Panc1 (cell line): ENCODE measurements at regions not wholly inside any gene's neighbourhood (a gene's known extent, or its start where the extent isn't known, plus 50 kb on each side); places are given as distances from the start of the nearest gene placed in this dataset.

Source experiments
- ATAC-seq: fragments of 200-7000 bp; cut with Tn5 transposase; 2 replicates; pipeline ENCODE4 v1.9.1; 2020; ENCODE audit warnings: mild to moderate bottlenecking, moderate library complexity
- BruUV-seq: library from RNA; stranded (reverse); fragments of 400-500 nt; replicated peaks from 2 replicates; lab custom pipeline; 2021; lab: Mats Ljungman, UMichigan
- CTCF ChIA-PET: fragments of 300-600 bp; sonication (Branson Sonifier 250); formaldehyde crosslinking; loops from one replicate; lab custom pipeline; 2022; ENCODE audit warnings: antibody characterized with exemption; lab: Charles Lee
- POLR2A ChIA-PET: fragments of 300-600 bp; sonication (Branson Sonifier 250); formaldehyde crosslinking; loops from one replicate; lab custom pipeline; 2022; ENCODE audit warnings: antibody characterized with exemption; lab: Charles Lee
- DNase-seq: peaks from one replicate; pipeline ENCODE4 v3.0.0-alpha.2; 2010; ENCODE audit warnings: low read depth, low spot score
- H3K27ac ChIP-seq: 2 replicates; pipeline ENCODE4 v1.5.1; 2011; ENCODE audit warnings: mild to moderate bottlenecking, low read length, inconsistent platforms
- H3K27me3 ChIP-seq: fragments of 200-500 bp; sonication (Bioruptor generic); 2 replicates; pipeline ENCODE4 v1.6.0; 2014; ENCODE audit warnings: low read length, inconsistent platforms; ENCODE audit not compliant: control insufficient read depth, insufficient read depth
- H3K36me3 ChIP-seq: fragments of 200-500 bp; sonication (Bioruptor generic); 2 replicates; pipeline ENCODE4 v1.5.1; 2014; ENCODE audit warnings: inconsistent platforms, mild to moderate bottlenecking, low read length, moderate library complexity; ENCODE audit not compliant: control insufficient read depth, insufficient read depth
- H3K4me1 ChIP-seq: 2 replicates; pipeline ENCODE4 v1.5.1; 2011; ENCODE audit warnings: inconsistent platforms, mild to moderate bottlenecking, low read length, moderate library complexity; ENCODE audit not compliant: control insufficient read depth, insufficient read depth
- H3K4me3 ChIP-seq, 2 experiments: 2 replicates each; pipeline ENCODE4 v1.5.1; 2011 to 2012; ENCODE audit warnings: low read depth in 2 of 2, low read length in 2 of 2, mild to moderate bottlenecking in 2 of 2, inconsistent platforms in 1 of 2, moderate library complexity in 1 of 2
- H3K9me3 ChIP-seq: fragments of 200-500 bp; sonication (Bioruptor generic); 2 replicates; pipeline ENCODE4 v1.5.1; 2014; ENCODE audit warnings: low read depth, mild to moderate bottlenecking, inconsistent platforms, low read length, moderate library complexity; ENCODE audit not compliant: control insufficient read depth, insufficient read depth
- CTCF ChIP-seq: fragments of 450-650 bp; IDR thresholded peaks from 2 replicates; pipeline ENCODE4 v1.5.1; 2017; ENCODE audit warnings: mild to moderate bottlenecking
- POLR2AphosphoS5 ChIP-seq: IDR thresholded peaks from 2 replicates; pipeline ENCODE4 v1.6.1; 2012; ENCODE audit warnings: mild to moderate bottlenecking, low read depth, low read length, moderate library complexity
- REST ChIP-seq, 2 experiments: IDR thresholded peaks; 2 replicates each; pipeline ENCODE4 v1.6.1; 2011 to 2012; ENCODE audit warnings: low read depth in 2 of 2, control low read depth in 1 of 2, low read length in 1 of 2, mild to moderate bottlenecking in 1 of 2, moderate library complexity in 1 of 2; ENCODE audit not compliant: insufficient read depth in 1 of 2
- SIN3A ChIP-seq: IDR thresholded peaks from 2 replicates; pipeline ENCODE4 v1.6.1; 2012; ENCODE audit warnings: low read depth, mild to moderate bottlenecking, low read length, moderate library complexity, borderline replicate concordance; ENCODE audit not compliant: insufficient read depth
- TCF7L2 ChIP-seq: IDR thresholded peaks from 2 replicates; pipeline ENCODE4 v1.6.1; 2011; ENCODE audit warnings: mild to moderate bottlenecking, low read depth, low read length, inconsistent platforms
- in situ Hi-C: cut with HindIII; loops from 2 replicates; pipeline ENCODE4 v1.10.0; 2016; ENCODE audit warnings: low sequenced_read_pairs, low pct_unique_long_range_greater_than_20kb
- intact Hi-C: fragments of 100-400 bp; cut with micrococcal nuclease; formaldehyde crosslinking; loops from one replicate; pipeline ENCODE4 v1.10.0; 2022; ENCODE audit not compliant: unreplicated experiment

- Histone ChIP-seq H3K9me3 (peaks cover 5% of the 10 kb centered on the region; the same call in 1 of the 2 replicates), H3K27ac (no peak overlapping the region), H3K36me3 (no peaks in the 10 kb centered on the region), H3K4me3 (no peak overlapping the region), H3K27me3 (no peaks in the 10 kb centered on the region), H3K4me1 (no peaks in the 10 kb centered on the region)
- in situ Hi-C loops = no loop called here
- DNase-seq (no peak), ATAC-seq (no peak)
- TF ChIP-seq TCF7L2 (no peak), CTCF (no peak), REST (IDR thresholded peaks at IDR 0.05; ENCODE audit: insufficient read depth in 1 of 2, low read depth in 2 of 2, low read length in 1 of 2) (no peak), POLR2AphosphoS5 (no peak), SIN3A (no peak)
- intact Hi-C loops = no loop called here
- ChIA-PET CTCF (no interaction called here), POLR2A (interaction anchor here (0.7 kb wide), 1 partner anchor 286 kb away, joined by 3 read pairs; no protein-coding TSS in a partner anchor)
- BruUV-seq = no TSS peak
Measured at GRCh38 chr6:169051371-169051770, 202.3 kb downstream of the THBS2 start.

- no peaks in the 10 kb centered on the region for H3K27me3 ChIP-seq
- H3K9me3 ChIP-seq = no peaks in the 10 kb centered on the region
- H3K27ac ChIP-seq = no peak overlapping the region
- ChIA-PET CTCF (no interaction called here), POLR2A (no interaction called here)
- no peaks in the 10 kb centered on the region for H3K4me1 ChIP-seq
- ATAC-seq (no peak), DNase-seq (no peak)
- no peak overlapping the region for H3K4me3 ChIP-seq
- BruUV-seq = no TSS peak
- TF ChIP-seq TCF7L2 = no peak
- no peak for TF ChIP-seq POLR2AphosphoS5
- no peak for TF ChIP-seq REST (IDR thresholded peaks at IDR 0.05; ENCODE audit: insufficient read depth in 1 of 2, low read depth in 2 of 2, low read length in 1 of 2)
- TF ChIP-seq CTCF = no peak
- TF ChIP-seq SIN3A = no peak
- H3K36me3 ChIP-seq = no peaks in the 10 kb centered on the region
- in situ Hi-C loops = no loop called here
- intact Hi-C loops = no loop called here
Measured at GRCh38 chr6:169048865-169049205, 204.8 kb downstream of the THBS2 start.
